SK-N-SH (cell line): ENCODE measurements at regions not wholly inside any gene's neighbourhood (a gene's known extent, or its start where the extent isn't known, plus 50 kb on each side); places are given as distances from the start of the nearest gene placed in this dataset.

Source experiments
- EZH2phosphoT487 ChIP-seq: fragments of 200-600 bp; sonication (generic); IDR thresholded peaks from 2 replicates; pipeline ENCODE4 v1.6.1; 2017; ENCODE audit warnings: low read depth, mixed run types, mild to moderate bottlenecking, antibody characterized with exemption, moderate library complexity, borderline replicate concordance
- NFIC ChIP-seq: IDR thresholded peaks from 2 replicates; pipeline ENCODE4 v1.4.0; 2012; ENCODE audit warnings: borderline replicate concordance
- POLR2AphosphoS5 ChIP-seq: IDR thresholded peaks from 2 replicates; pipeline ENCODE4 v1.6.1; 2012; ENCODE audit warnings: low read depth, low read length
- RAD21 ChIP-seq: IDR thresholded peaks from 2 replicates; pipeline ENCODE4 v1.6.1; 2012; ENCODE audit warnings: mild to moderate bottlenecking, low read length
- RFX5 ChIP-seq: IDR thresholded peaks from 2 replicates; pipeline ENCODE4 v1.6.1; 2012; ENCODE audit warnings: mild to moderate bottlenecking, improper control_type of control experiment, low read length
- TF ChIP-seq, protein P1 (sequence below): fragments of 200-600 bp; sonication (generic); IDR thresholded peaks from 2 replicates; pipeline ENCODE4 v1.6.1; 2017; ENCODE audit warnings: antibody characterized with exemption, mild to moderate bottlenecking, moderate library complexity
- TF ChIP-seq, protein P2 (sequence below): fragments of 150-350 bp; IDR thresholded peaks from 2 replicates; pipeline ENCODE4 v1.6.1; 2017; ENCODE audit warnings: antibody characterized with exemption, low read length, low read depth, borderline replicate concordance

- TF ChIP-seq, protein P1, sequence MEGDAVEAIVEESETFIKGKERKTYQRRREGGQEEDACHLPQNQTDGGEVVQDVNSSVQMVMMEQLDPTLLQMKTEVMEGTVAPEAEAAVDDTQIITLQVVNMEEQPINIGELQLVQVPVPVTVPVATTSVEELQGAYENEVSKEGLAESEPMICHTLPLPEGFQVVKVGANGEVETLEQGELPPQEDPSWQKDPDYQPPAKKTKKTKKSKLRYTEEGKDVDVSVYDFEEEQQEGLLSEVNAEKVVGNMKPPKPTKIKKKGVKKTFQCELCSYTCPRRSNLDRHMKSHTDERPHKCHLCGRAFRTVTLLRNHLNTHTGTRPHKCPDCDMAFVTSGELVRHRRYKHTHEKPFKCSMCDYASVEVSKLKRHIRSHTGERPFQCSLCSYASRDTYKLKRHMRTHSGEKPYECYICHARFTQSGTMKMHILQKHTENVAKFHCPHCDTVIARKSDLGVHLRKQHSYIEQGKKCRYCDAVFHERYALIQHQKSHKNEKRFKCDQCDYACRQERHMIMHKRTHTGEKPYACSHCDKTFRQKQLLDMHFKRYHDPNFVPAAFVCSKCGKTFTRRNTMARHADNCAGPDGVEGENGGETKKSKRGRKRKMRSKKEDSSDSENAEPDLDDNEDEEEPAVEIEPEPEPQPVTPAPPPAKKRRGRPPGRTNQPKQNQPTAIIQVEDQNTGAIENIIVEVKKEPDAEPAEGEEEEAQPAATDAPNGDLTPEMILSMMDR, result no peak
- TF ChIP-seq EZH2phosphoT487 (no peak), RFX5 (no peak), POLR2AphosphoS5 (no peak), RAD21 (no peak), NFIC (no peak)
- TF ChIP-seq, protein P2, sequence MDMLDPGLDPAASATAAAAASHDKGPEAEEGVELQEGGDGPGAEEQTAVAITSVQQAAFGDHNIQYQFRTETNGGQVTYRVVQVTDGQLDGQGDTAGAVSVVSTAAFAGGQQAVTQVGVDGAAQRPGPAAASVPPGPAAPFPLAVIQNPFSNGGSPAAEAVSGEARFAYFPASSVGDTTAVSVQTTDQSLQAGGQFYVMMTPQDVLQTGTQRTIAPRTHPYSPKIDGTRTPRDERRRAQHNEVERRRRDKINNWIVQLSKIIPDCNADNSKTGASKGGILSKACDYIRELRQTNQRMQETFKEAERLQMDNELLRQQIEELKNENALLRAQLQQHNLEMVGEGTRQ, result no peak
Observed at GRCh38 chr12:114221136-114221833, 184.7 kb downstream of the TBX5 start.
